ENCODE measurements at regions not wholly inside any gene's neighbourhood (a gene's known extent, or its start where the extent isn't known, plus 50 kb on each side); places are given as distances from the start of the nearest gene placed in this dataset.

DNA sequence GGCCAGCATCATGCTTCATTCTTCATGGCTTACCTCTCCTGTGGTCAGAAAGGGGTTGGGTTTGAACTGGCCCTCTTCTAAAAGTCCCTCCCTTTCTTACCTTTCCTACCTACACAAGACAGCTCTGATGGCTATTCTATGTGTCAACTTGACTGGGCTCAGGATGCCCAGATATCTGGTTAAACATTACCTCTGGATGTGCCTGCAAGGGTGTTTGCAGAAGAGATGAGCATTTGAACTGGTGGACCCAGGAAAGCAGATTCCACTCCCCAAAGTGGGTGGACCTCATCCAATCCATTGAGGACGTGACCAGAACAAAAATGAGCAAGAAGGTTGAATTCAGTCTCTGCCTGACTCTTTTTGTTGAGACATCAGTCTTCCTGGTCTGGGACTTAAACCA is 79.0 kb upstream of the TCF7L2 start:
- H3K4me3 ChIP-seq (ENCODE audit: low read depth, low read length): no peak overlapping the region

DNA sequence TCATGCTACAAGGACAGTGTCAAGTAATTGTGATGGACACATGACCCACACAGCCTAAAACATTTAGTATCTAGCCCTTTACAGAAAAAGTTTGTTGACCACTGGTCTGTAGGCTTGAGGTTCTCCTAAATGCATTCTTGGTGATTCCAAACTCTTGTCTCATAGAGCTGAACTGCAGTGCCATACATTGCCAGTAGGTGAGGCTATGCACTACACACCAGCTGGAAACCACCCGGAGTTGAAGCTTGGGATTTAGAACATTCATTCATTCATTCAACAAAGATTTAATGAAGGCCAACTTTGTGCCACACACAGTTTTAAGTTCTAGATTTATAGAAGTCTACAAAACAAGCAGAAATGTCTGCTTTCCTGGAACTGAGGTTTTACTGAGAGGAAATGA is 77.3 kb upstream of the TCF7L2 start:
- H3K4me3 ChIP-seq (ENCODE audit: low read depth, low read length): no peak overlapping the region

DNA sequence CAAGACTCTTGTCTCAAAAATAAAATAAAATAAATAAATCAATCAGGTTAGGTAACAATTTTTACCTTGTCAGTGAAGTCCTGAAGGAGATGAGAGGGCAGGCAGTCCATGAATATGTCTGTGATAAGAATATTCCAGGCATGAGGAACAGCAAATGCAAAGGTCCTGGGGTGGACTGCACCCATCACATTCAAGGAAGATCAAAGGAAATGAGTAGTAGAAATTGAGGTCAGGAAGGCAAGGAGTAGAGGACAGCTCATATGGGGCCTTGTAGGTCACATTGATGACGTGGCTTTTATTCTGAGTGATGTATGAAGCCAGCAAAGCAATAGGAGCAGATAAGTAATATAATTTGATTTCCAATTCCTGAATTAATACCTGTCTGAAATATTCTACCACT is 76.5 kb upstream of the TCF7L2 start:
- no peak overlapping the region for H3K4me3 ChIP-seq (ENCODE audit: low read depth, low read length)

DNA sequence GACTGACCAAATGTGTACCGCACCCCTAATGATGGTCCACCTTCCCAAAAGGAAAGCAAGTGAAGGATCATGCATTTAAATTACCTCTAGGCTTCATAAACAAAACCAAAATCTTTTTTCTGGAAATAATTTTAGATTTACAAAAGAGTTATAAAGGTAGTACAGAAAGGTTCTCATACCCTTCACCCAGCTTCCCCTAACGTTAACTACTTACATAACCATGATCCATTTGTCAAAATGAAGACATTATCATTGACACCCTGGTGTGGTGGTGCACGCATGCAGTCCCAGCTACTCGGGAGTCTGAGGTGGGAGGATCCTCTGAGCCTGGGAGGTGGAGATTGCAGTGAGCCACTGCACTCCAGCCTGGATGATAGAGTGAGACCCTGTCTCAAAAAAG is 75.1 kb upstream of the TCF7L2 start:
- H3K4me3 ChIP-seq (ENCODE audit: low read depth, low read length): no peak overlapping the region

DNA sequence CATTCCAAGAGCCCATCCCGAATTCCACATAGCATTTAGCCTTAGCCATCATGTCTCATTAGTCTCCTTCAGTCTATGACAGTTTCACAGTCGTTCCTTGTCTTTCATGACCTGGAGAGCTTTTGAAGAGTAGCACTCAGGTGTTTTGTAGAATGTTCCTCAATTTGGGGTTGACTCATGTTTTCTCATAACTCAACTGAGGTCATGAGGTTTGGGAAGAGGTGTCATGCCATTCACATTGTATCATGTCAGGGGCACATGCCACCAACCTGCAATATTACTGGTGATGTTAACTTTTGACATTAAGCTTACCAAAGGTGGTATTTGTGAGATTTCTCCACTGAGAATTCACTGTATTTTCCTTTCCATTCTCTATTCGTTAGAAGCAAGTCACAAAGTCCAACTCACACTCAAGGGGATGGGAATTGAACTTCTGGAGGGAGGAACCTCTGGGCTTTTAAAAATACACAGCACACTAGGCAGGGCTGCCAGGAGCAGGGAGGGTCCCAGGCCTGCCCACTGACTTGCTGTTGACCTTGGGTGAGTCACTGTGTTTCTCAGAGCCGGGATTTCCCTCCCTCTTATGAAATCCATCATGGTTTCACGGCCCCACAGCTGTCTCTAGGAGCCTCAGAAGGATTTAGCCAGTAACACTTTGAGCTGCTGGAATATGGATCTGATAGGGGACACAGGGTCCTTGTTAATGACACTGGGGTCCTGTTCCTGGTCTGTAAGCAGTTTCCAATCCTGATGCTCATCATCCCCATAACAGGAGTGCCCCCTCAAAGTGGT is 74.4 kb upstream of the TCF7L2 start:
- no peak overlapping the region for H3K4me3 ChIP-seq (ENCODE audit: low read depth, low read length)

DNA sequence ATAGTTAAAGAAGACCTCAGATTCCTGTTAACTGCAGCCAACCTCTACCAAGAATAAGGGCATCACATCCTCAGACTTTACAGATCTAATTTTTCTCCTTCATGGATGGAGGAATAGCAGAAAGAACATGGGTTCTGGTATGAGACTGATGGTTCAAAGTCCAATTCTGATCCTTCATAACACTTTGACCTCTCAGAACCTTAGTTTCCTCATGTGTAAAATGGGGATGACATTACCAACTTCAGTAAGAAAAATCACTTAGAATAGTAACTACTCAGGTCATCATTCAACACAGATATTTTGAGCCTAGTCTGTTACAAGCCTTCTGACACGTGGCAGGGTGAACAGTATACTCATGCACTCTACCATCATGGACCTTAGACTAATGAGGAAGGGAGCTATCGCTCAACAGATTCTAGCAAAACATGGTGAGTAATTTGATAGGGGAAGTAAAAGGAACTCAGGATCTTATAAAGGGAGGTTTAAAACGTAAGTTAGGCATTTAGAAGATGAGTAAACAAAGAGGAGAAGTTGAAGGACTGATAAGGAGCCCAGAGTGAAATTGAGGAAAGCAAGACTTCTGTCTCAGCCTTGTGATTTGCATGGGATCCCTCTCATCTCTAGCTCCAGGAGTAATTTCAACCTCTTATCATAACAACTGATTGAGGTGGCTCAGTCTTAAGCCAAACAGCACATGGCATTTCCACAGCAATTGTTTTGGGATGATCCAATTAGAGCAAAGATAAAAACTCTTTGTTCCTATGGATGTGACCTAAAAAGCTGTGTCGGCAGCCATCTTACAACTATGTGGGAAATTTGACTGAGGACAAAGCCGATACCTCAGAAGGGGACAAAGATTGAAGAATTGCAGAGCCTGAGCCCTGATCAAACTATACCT is 69.2 kb upstream of the TCF7L2 start:
- H3K4me3 ChIP-seq (ENCODE audit: low read depth, low read length): no peak overlapping the region

DNA sequence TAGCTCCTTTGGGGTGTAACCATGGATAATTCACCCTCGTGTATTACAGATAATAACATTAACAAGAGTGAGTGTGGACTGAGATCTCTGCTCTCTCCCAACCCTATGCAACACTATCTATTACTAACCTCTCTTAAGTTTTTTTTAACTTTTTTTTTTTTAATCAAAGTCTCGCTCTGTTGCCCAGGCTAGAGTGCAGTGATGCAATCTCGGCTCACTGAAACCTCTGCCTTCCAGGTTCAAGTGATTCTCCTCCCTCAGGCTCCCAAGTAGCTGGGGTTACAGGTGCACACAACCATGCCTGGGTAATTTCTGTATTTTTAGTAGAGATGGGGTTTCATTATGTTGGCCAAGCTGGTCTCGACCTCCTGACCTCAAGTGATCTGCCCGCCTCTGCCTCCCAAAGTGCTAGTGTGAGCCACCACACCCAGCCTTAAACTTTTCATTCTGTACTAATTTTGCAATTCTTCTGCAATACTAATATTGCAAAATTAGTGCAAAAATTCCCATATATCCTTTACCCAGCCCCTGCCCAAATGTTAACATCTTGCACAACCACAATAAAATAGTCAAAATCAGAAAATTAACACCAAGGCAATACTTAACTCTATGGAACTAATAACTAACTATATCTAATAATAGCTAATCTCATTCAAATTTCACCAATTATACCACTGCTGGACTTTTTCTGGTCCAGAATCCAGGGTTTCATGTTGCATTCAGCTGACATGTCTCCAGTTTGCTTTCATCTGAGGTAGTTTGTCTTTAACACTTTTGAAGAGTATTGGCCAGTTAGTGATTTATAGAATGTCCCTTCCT is 66.5 kb upstream of the TCF7L2 start:
- no peak overlapping the region for H3K4me3 ChIP-seq (ENCODE audit: low read depth, low read length)

DNA sequence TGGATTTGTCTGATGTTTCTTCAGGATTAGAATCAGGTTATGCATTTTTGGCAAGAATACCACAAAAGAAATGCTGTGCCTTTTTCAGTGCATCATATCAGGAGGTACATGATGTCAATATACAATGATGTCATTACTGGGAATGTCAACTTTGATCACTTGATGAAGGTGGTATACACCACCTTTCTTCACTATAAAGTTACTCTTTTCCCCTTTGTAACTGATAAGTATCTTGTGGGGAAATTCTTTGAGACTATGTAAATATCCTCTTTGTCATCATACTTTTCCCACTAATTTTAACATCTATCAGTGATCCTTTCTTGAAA is 65.9 kb upstream of the TCF7L2 start:
- H3K4me3 ChIP-seq (ENCODE audit: low read depth, low read length): no peak overlapping the region

DNA sequence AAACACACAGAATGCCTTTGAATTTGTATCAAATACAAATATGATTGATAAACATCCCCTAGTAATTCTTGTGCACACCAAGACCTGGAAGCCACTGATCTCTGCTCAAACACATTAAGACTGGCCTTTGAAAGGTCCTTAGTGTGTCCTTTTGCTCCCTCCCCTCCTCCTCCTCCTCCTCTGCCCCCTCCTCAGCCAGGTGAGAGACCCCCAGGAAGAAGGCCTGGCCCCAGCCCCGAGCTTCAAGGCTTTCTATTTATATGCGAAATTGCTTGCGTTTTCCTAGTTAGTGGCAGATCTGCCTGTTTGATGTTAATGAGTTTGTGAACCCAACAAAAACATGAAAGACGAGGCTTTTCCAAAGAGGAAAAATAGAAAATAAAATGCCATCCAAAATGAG is 63.6 kb upstream of the TCF7L2 start:
- H3K4me3 ChIP-seq (ENCODE audit: low read depth, low read length): no peak overlapping the region

DNA sequence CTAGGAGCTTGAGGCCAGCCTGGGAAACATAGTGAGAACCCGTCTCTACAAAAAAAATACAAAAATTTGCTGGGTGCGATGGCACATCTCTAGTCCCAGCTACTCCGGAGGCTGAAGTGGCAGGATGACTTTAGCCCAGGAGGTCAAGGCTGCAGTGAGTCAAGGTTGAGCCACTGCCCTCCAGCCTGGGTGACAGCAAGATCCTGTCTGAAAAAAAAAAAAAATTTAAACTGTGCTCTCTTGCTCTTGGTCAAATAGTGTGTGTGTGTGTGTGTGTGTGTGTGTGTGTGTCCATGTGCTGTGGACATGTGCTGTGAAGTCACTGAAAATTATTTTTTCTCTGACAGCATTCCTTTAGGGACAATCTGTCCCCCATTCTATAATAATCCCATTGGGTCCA is 62.1 kb upstream of the TCF7L2 start:
- H3K4me3 ChIP-seq (ENCODE audit: low read depth, low read length): no peak overlapping the region

DNA sequence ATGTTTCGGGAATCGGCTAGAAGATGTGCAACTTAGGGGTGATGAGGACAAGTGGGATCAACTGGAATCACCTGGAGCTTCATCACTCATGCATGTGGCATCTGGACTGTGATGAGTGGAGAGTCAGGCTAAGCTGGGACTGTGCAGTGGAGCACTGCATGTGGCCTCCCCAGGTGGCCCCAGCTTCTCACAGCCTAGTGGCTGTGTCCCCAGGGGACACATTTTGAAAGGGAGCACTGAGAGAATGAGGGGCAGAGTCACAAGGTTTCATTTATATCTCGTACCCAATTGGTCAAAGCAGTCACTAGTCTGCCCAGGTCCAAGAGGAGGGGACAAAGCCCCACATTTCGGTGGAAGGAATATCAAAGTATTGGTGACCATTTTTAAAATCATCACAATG is 54.8 kb upstream of the TCF7L2 start:
- H3K4me3 ChIP-seq (ENCODE audit: low read depth, low read length): no peak overlapping the region

DNA sequence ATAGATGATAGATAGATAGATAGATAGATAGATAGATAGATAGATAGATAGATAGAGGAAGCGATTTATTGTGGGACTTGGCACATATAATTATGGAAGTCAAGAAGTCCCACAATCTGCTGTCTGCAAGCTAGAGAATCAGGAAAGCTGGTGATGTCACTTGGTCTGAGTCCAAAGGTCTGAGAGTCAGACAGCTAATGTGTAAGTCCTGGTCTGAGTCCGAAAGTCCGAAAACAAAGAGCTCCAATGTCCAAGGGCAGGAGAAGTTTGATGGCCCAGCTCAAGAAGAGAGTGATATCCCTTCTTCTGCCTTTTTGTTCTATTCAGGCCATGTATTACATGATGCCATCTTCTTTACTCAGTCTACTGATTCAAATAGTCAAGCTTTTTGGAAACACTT is 53.8 kb upstream of the TCF7L2 start:
- H3K4me3 ChIP-seq (ENCODE audit: low read depth, low read length): no peak overlapping the region

DNA sequence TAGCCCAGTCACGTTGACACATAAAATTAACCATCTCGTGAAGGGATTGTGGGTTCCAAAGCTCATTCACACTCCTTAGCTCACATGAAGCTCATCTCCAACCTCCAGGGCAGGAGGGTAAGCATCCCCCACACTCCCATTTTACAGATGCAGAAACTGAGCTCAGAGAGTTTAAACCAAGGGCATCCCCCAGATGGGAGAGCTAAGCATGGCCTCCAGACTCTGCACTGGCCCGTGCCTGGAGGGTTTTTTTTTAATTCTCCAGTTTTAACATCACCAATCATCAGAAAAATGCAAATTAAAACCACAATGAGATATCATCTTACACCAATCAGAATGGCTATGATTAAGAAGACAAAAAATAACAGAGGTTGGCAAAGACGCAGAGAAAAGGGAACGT is 53.3 kb upstream of the TCF7L2 start:
- no peak overlapping the region for H3K4me3 ChIP-seq (ENCODE audit: low read depth, low read length)

DNA sequence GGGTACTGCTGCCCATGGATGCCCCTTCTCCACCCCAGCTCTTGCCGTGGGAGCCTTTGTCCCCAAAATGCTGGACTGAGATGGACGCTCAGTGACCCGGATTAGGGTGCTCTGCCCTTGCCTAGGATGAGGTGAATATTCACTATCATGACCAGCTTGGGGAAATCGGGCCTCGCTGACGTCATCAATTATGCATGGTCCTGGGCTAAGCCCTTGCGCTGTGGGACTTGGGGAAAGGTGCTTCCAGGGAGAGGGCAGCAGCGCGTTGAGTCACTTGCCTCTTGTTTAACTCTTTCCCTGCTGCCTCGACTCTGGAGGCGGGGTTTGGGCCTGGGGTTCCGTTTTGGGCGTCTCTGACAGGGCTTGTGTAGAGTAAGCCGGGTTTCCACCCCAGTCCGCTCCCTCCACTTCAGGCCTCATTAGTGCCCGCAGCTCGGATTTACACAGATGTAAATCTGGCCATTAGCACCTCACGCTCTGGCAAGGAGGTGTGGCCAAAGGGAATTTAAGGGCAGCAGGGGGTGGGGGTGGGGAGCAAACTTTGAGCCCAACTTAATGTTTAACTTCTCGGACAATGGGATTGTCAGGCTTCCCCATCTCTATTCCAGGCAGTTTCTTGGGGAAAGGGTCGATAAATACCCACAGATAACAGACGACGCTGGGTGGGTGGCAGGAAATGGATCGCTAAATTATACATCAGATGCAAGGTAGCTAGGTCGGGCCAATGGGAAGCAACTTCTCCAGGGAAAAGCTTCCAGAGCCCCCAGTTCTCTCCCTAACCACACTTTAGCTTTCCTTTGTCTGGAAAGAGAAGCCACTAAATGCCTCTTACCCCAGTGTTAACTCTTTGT is 51.3 kb upstream of the TCF7L2 start:
- H3K4me3 ChIP-seq (ENCODE audit: low read depth, low read length): peak overlapping the region; percentile 18

DNA sequence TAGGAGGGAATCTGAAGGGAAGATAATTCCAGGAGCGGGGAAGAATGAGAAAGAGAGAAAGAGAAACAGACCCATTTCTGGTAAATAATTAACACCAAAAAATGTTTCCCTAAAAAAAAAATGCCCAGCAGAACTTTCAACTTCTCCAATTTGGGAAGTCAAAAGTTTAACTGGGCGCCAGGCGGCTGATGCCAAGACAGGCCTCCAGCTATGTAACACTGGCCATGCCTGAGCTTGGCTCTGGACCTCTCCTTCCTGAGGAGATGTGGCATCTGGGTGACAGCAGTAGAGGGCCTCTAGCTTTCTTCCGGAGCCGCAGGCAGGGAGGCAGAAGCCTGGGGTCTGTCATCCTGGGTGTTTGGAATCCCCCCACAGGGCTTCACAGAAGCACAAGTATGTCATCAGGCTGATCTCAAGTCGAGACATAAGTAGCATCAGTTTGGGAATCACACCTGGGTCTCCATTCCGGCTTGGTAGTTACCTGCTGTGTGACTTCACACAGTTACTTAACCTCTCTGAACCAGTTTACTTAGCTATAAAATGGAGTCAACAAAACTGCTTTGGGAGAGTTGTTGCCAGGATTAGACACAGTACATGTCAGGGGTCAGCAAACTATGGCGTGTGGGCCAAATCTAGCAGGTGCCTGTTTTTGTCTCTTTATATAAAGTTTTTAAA is 50.5 kb upstream of the TCF7L2 start:
- H3K4me3 ChIP-seq (ENCODE audit: low read depth, low read length): no peak overlapping the region
